Retinal pigment epithelial cell (primary cell): ENCODE measurements at regions not wholly inside any gene's neighbourhood (a gene's known extent, or its start where the extent isn't known, plus 50 kb on each side); places are given as distances from the start of the nearest gene placed in this dataset.

Experiments
- DNase-seq: peaks from one replicate; pipeline ENCODE4 v3.0.0-alpha.2; 2010; ENCODE audit warnings: low read depth
- H3K4me3 ChIP-seq: 2 replicates; pipeline ENCODE4 v1.5.1; 2011; ENCODE audit warnings: mild to moderate bottlenecking, low read length, control low read depth, moderate library complexity
- CTCF ChIP-seq: conservative IDR thresholded peaks from 2 replicates; pipeline ENCODE4 v1.5.1; 2011; ENCODE audit warnings: low read depth, low read length, control low read depth, inconsistent platforms

GRCh38 chr2:164102366-164102765 lies 366.6 kb upstream of the FIGN start:
- no peak overlapping the region for H3K4me3 ChIP-seq
- no peak for TF ChIP-seq CTCF
- no peak for DNase-seq

GRCh38 chr2:164091673-164092072 lies 355.9 kb upstream of the FIGN start:
- no peak for DNase-seq
- H3K4me3 ChIP-seq: no peak overlapping the region
- no peak for TF ChIP-seq CTCF

- no peak for DNase-seq
- TF ChIP-seq CTCF: no peak
- no peak overlapping the region for H3K4me3 ChIP-seq
Measured at GRCh38 chr2:164090533-164090932, 354.7 kb upstream of the FIGN start.

GRCh38 chr2:164084066-164084465 lies 348.3 kb upstream of the FIGN start:
- DNase-seq: no peak
- H3K4me3 ChIP-seq: no peak overlapping the region
- no peak for TF ChIP-seq CTCF

- no peak for TF ChIP-seq CTCF
- no peak for DNase-seq
Measured at GRCh38 chr2:164080486-164080885, 344.7 kb upstream of the FIGN start.

GRCh38 chr2:164079258-164079657 lies 343.4 kb upstream of the FIGN start:
- no peak for DNase-seq
- H3K4me3 ChIP-seq: no peak overlapping the region
- TF ChIP-seq CTCF: no peak

More at GRCh38 chr2:164080486-164080885, 344.7 kb upstream of the FIGN start:
- no peak overlapping the region for H3K4me3 ChIP-seq

- H3K4me3 ChIP-seq: no peak overlapping the region
- DNase-seq: no peak
- no peak for TF ChIP-seq CTCF
Measured at GRCh38 chr2:164078421-164078820, 342.6 kb upstream of the FIGN start.
